HG02981 (cell line): ENCODE measurements at regions not wholly inside any gene's neighbourhood (a gene's known extent, or its start where the extent isn't known, plus 50 kb on each side); places are given as distances from the start of the nearest gene placed in this dataset.

Experiments
- ATAC-seq: cut with Tn5 transposase; IDR thresholded peaks from one replicate; pipeline ENCODE4 v1.9.1; 2021; ENCODE audit warnings: mild to moderate bottlenecking, moderate library complexity; ENCODE audit not compliant: unreplicated experiment

- ATAC-seq = no peak
These were observed 124.8 kb upstream of the LINC00305 start for GRCh38 chr18:64273724-64274123.

GRCh38 chr18:64271975-64272659 lies 123.2 kb upstream of the LINC00305 start:
- ATAC-seq = no peak

- no peak for ATAC-seq
These were observed 122.4 kb upstream of the LINC00305 start for GRCh38 chr18:64271246-64271645.

- no peak for ATAC-seq
These were observed 121.7 kb upstream of the LINC00305 start for GRCh38 chr18:64270608-64271007.

GRCh38 chr18:64270121-64270520 lies 121.2 kb upstream of the LINC00305 start:
- ATAC-seq = no peak

GRCh38 chr18:64264171-64264570 lies 115.3 kb upstream of the LINC00305 start:
- ATAC-seq = no peak

GRCh38 chr18:64260810-64261209 lies 111.9 kb upstream of the LINC00305 start:
- no peak for ATAC-seq

GRCh38 chr18:64259871-64260270 lies 111.0 kb upstream of the LINC00305 start:
- ATAC-seq = no peak

GRCh38 chr18:64258111-64258650 lies 109.3 kb upstream of the LINC00305 start:
- no peak for ATAC-seq

GRCh38 chr18:64254399-64255093 lies 105.7 kb upstream of the LINC00305 start:
- ATAC-seq = no peak

- ATAC-seq = no peak
These were observed 105.0 kb upstream of the LINC00305 start for GRCh38 chr18:64253873-64254272.

- no peak for ATAC-seq
These were observed 104.3 kb upstream of the LINC00305 start for GRCh38 chr18:64253222-64253621.

- no peak for ATAC-seq
These were observed 99.9 kb upstream of the LINC00305 start for GRCh38 chr18:64248836-64249235.

GRCh38 chr18:64245126-64245861 lies 96.4 kb upstream of the LINC00305 start:
- no peak for ATAC-seq

- ATAC-seq = no peak
These were observed 95.7 kb upstream of the LINC00305 start for GRCh38 chr18:64244571-64244970.

GRCh38 chr18:64240316-64240715 lies 91.4 kb upstream of the LINC00305 start:
- ATAC-seq = no peak

GRCh38 chr18:64238076-64238475 lies 89.2 kb upstream of the LINC00305 start:
- no peak for ATAC-seq

- no peak for ATAC-seq
These were observed 85.4 kb upstream of the LINC00305 start for GRCh38 chr18:64234321-64234720.

GRCh38 chr18:64233851-64234250 lies 85.0 kb upstream of the LINC00305 start:
- no peak for ATAC-seq

- ATAC-seq = no peak
These were observed 72.1 kb upstream of the LINC00305 start for GRCh38 chr18:64220941-64221340.

- no peak for ATAC-seq
These were observed 70.6 kb upstream of the LINC00305 start for GRCh38 chr18:64219517-64219916.
